ENCODE measurements at regions not wholly inside any gene's neighbourhood (a gene's known extent, or its start where the extent isn't known, plus 50 kb on each side); places are given as distances from the start of the nearest gene placed in this dataset.

- Mint-ChIP-seq H3K9me3 (no peaks in the 10 kb centered on the region), H3K27me3 (no peaks in the 10 kb centered on the region), H3K36me3 (no peaks in the 10 kb centered on the region), H3K27ac (no peak overlapping the region), H3K4me1 (ENCODE audit: unreplicated experiment) (no peaks in the 10 kb centered on the region), H3K4me3 (no peak overlapping the region)
- no peak for DNase-seq (ENCODE audit: extremely low spot score, unreplicated experiment)
- TF ChIP-seq CTCF (conservative IDR thresholded peaks at IDR 0.05) = no peak
Observed at GRCh38 chrX:95640226-95640625, 1044.4 kb upstream of the DIAPH2 start.

- no peak for DNase-seq (ENCODE audit: extremely low spot score, unreplicated experiment)
- Mint-ChIP-seq H3K27me3 (no peaks in the 10 kb centered on the region), H3K9me3 (no peaks in the 10 kb centered on the region), H3K4me1 (ENCODE audit: unreplicated experiment) (no peaks in the 10 kb centered on the region), H3K4me3 (no peak overlapping the region), H3K27ac (no peak overlapping the region), H3K36me3 (no peaks in the 10 kb centered on the region)
- TF ChIP-seq CTCF (conservative IDR thresholded peaks at IDR 0.05) = no peak
Observed at GRCh38 chrX:95645738-95646137, 1038.9 kb upstream of the DIAPH2 start.

- Mint-ChIP-seq H3K9me3 (no peaks in the 10 kb centered on the region), H3K4me3 (no peak overlapping the region)
Observed at GRCh38 chrX:95662200-95662599, 1022.4 kb upstream of the DIAPH2 start.

GRCh38 chrX:95666056-95666455 is 1018.6 kb upstream of the DIAPH2 start:
- no peaks in the 10 kb centered on the region for H3K9me3 Mint-ChIP-seq
- H3K36me3 Mint-ChIP-seq = no peaks in the 10 kb centered on the region
- no peak overlapping the region for H3K4me3 Mint-ChIP-seq
- H3K27me3 Mint-ChIP-seq = no peaks in the 10 kb centered on the region
- H3K4me1 Mint-ChIP-seq (ENCODE audit: unreplicated experiment) = no peaks in the 10 kb centered on the region
- no peak for DNase-seq (ENCODE audit: extremely low spot score, unreplicated experiment)
- no peak for TF ChIP-seq CTCF (conservative IDR thresholded peaks at IDR 0.05)
- H3K27ac Mint-ChIP-seq = no peak overlapping the region

More at GRCh38 chrX:95662200-95662599, 1022.4 kb upstream of the DIAPH2 start:
- Mint-ChIP-seq H3K27me3 (no peaks in the 10 kb centered on the region), H3K4me1 (ENCODE audit: unreplicated experiment) (no peaks in the 10 kb centered on the region), H3K27ac (no peak overlapping the region), H3K36me3 (no peaks in the 10 kb centered on the region)
- no peak for DNase-seq (ENCODE audit: extremely low spot score, unreplicated experiment)
- TF ChIP-seq CTCF (conservative IDR thresholded peaks at IDR 0.05) = no peak

- Mint-ChIP-seq H3K9me3 (no peaks in the 10 kb centered on the region), H3K4me3 (no peak overlapping the region), H3K27ac (no peak overlapping the region), H3K36me3 (no peaks in the 10 kb centered on the region), H3K4me1 (ENCODE audit: unreplicated experiment) (no peaks in the 10 kb centered on the region), H3K27me3 (no peaks in the 10 kb centered on the region)
- no peak for TF ChIP-seq CTCF (conservative IDR thresholded peaks at IDR 0.05)
- DNase-seq (ENCODE audit: extremely low spot score, unreplicated experiment) = no peak
Observed at GRCh38 chrX:95675011-95675410, 1009.6 kb upstream of the DIAPH2 start.

- no peak for TF ChIP-seq CTCF (conservative IDR thresholded peaks at IDR 0.05)
- DNase-seq (ENCODE audit: extremely low spot score, unreplicated experiment) = no peak
- H3K4me1 Mint-ChIP-seq (ENCODE audit: unreplicated experiment) = no peaks in the 10 kb centered on the region
- no peaks in the 10 kb centered on the region for H3K36me3 Mint-ChIP-seq
- H3K4me3 Mint-ChIP-seq = no peak overlapping the region
- H3K9me3 Mint-ChIP-seq = no peaks in the 10 kb centered on the region
- no peak overlapping the region for H3K27ac Mint-ChIP-seq
- no peaks in the 10 kb centered on the region for H3K27me3 Mint-ChIP-seq
Observed at GRCh38 chrX:95675794-95676193, 1008.8 kb upstream of the DIAPH2 start.
